ENCODE measurements at regions not wholly inside any gene's neighbourhood (a gene's known extent, or its start where the extent isn't known, plus 50 kb on each side); places are given as distances from the start of the nearest gene placed in this dataset.
"Not testable (repeated sequence)": the region's sequence is repeated elsewhere in the genome, so short reads cannot be mapped to it uniquely, and the experiment has no call there.

GRCh38 chr18:5709476-5710095, 165.8 kb upstream of the EPB41L3 start:
- Mint-ChIP-seq H3K27ac (no peak overlapping the region), H3K4me1 (ENCODE audit: low read depth) (no peaks in the 10 kb centered on the region), H3K36me3 (no peaks in the 10 kb centered on the region), H3K4me3 (no peak overlapping the region), H3K9me3 (no peaks in the 10 kb centered on the region), H3K27me3 (peaks cover 1% of the 10 kb centered on the region)
- no peak for DNase-seq
- intact Hi-C loops (cut with micrococcal nuclease), result no loop called here
- CTCF ChIA-PET, result no interaction called here
- POLR2A ChIA-PET, result no interaction called here

DNA sequence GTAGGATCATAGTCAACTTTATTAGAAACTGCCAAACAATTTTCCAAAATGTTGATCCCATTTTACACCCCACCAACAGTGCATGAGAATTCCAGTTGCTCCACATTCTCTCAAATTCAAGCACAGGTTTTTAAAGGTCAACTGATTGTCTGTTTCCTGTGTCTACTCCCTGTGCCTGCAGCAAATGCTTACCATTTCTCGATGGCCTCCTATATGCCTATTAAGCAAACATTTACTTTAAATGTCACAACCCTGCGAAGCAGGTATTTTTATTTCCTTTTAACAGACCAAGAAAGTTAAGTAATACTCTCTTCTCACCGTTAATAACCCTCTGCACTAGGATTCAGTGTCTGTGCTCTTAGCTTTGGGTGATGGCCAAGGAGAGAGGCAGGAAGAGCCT, 163.8 kb upstream of the EPB41L3 start:
- intact Hi-C loops (cut with micrococcal nuclease), result no loop called here
- H3K4me3 Mint-ChIP-seq, result no peak overlapping the region
- H3K27ac Mint-ChIP-seq, result no peak overlapping the region
- CTCF ChIA-PET, result no interaction called here
- H3K36me3 Mint-ChIP-seq, result no peaks in the 10 kb centered on the region
- no peaks in the 10 kb centered on the region for H3K9me3 Mint-ChIP-seq
- POLR2A ChIA-PET, result no interaction called here
- no peaks in the 10 kb centered on the region for H3K4me1 Mint-ChIP-seq (ENCODE audit: low read depth)
- H3K27me3 Mint-ChIP-seq, result peaks cover 3% of the 10 kb centered on the region
- no peak for DNase-seq

DNA sequence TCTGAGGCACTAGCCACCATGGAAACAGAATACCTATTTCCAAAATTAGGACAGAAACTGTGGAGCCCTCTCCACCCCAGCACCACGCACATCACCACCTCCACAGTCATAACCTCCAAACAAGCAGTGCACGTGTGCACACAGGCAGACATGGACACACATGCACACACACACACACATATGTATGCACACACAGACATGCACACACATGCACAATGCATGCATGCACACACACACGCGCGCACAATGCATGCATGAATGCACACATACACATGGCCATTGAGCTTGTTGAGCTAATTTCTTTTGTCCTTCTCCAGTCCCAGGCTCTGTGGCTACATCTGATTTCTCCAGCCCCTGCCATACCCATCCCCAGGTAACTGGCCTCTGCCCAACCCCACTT, 161.6 kb upstream of the EPB41L3 start:
- intact Hi-C loops (cut with micrococcal nuclease), result no loop called here
- no peaks in the 10 kb centered on the region for H3K4me1 Mint-ChIP-seq (ENCODE audit: low read depth)
- ChIA-PET POLR2A (no interaction called here), CTCF (no interaction called here)
- DNase-seq, result no peak
- H3K27ac Mint-ChIP-seq, result no peak overlapping the region
- H3K9me3 Mint-ChIP-seq, result no peaks in the 10 kb centered on the region
- H3K36me3 Mint-ChIP-seq, result no peaks in the 10 kb centered on the region
- no peak overlapping the region for H3K4me3 Mint-ChIP-seq
- H3K27me3 Mint-ChIP-seq, result peaks cover 3% of the 10 kb centered on the region

GRCh38 chr18:5704847-5705246, 161.1 kb upstream of the EPB41L3 start:
- no peak overlapping the region for H3K4me3 Mint-ChIP-seq
- no peak overlapping the region for H3K27ac Mint-ChIP-seq
- no peak for DNase-seq
- H3K9me3 Mint-ChIP-seq, result no peaks in the 10 kb centered on the region
- H3K27me3 Mint-ChIP-seq, result peaks cover 1% of the 10 kb centered on the region
- CTCF ChIA-PET, result no interaction called here
- no peaks in the 10 kb centered on the region for H3K4me1 Mint-ChIP-seq (ENCODE audit: low read depth)
- POLR2A ChIA-PET, result no interaction called here
- intact Hi-C loops (cut with micrococcal nuclease), result no loop called here
- H3K36me3 Mint-ChIP-seq, result no peaks in the 10 kb centered on the region

DNA sequence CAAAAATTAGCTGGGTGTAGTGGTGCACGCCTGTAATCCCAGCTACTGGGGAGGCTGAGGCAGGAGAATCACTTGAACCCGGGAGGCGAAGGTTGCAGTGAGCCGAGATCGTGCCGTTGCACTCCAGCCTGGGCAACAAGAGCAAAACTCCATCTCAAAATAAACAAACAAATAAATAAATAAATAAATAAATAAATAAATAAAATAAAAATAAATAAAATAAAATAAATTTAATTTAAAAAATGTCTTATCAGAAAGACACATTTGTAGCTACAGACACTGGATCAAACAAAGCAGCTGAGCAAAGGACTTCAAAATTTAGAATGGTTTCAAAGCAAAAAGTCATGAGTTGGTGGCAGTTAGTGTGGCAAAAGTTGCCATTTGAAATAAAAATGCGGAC, 158.2 kb upstream of the EPB41L3 start:
- H3K9me3 Mint-ChIP-seq; H3K27me3 Mint-ChIP-seq; H3K27ac Mint-ChIP-seq; POLR2A ChIA-PET; H3K36me3 Mint-ChIP-seq; intact Hi-C loops (cut with micrococcal nuclease); DNase-seq; H3K4me1 Mint-ChIP-seq (ENCODE audit: low read depth); CTCF ChIA-PET; H3K4me3 Mint-ChIP-seq: not testable (repeated sequence)

DNA sequence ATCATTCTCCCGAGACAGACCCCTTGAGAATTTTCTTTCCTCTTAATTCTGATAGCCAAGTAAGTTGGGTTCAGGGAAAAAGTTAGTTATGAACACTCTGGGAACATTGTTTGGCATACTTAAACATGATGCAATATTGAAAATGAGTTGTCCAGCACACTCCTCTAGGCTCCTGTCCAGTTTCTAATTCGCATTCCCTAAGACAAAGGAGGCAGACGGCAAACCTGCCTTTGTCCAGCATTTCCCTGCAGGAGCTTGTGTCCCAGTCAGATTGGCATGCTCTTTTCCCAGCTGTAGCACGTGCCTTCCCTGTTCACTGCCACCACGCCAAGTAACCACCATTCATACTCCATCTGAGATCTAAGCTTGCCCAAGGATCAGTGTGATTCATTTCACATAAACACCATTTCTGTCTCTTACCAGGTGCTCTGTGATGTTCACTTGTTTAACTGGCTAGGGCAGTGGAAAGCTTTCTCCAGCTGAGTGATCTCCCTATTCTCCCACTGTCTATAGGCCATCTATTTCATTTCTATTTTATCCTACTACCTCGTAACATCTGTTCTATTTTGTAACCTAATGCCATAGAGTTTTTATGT, 150.0 kb upstream of the EPB41L3 start:
- Mint-ChIP-seq H3K4me3 (no peak overlapping the region), H3K4me1 (ENCODE audit: low read depth) (no peaks in the 10 kb centered on the region), H3K36me3 (no peaks in the 10 kb centered on the region), H3K27me3 (peaks cover 5% of the 10 kb centered on the region), H3K27ac (no peak overlapping the region), H3K9me3 (peaks cover 12% of the 10 kb centered on the region)
- POLR2A ChIA-PET, result no interaction called here
- intact Hi-C loops (cut with micrococcal nuclease), result no loop called here
- CTCF ChIA-PET, result no interaction called here
- DNase-seq, result no peak

- ChIA-PET CTCF (no interaction called here), POLR2A (no interaction called here)
- Mint-ChIP-seq H3K27me3 (peaks cover 2% of the 10 kb centered on the region), H3K9me3 (no peaks in the 10 kb centered on the region), H3K4me1 (ENCODE audit: low read depth) (no peaks in the 10 kb centered on the region), H3K4me3 (no peak overlapping the region), H3K27ac (no peak overlapping the region), H3K36me3 (no peaks in the 10 kb centered on the region)
- DNase-seq, result no peak
- intact Hi-C loops (cut with micrococcal nuclease), result no loop called here
Measured at GRCh38 chr18:5678779-5679406, 135.1 kb upstream of the EPB41L3 start.

- Mint-ChIP-seq H3K27me3 (peaks cover 2% of the 10 kb centered on the region), H3K9me3 (no peaks in the 10 kb centered on the region), H3K27ac (no peak overlapping the region), H3K4me3 (no peak overlapping the region), H3K4me1 (ENCODE audit: low read depth) (no peaks in the 10 kb centered on the region), H3K36me3 (no peaks in the 10 kb centered on the region)
- intact Hi-C loops (cut with micrococcal nuclease), result no loop called here
- CTCF ChIA-PET, result no interaction called here
- POLR2A ChIA-PET, result no interaction called here
- DNase-seq, result no peak
Measured at GRCh38 chr18:5678278-5678677, 134.5 kb upstream of the EPB41L3 start.

- CTCF ChIA-PET, result interaction anchor here (0.6 kb wide), 1 partner anchor 19 kb away, joined by 3 read pairs; no protein-coding TSS in a partner anchor
- DNase-seq, result no peak
- intact Hi-C loops (cut with micrococcal nuclease), result no loop called here
- Mint-ChIP-seq H3K4me1 (ENCODE audit: low read depth) (no peaks in the 10 kb centered on the region), H3K36me3 (no peaks in the 10 kb centered on the region), H3K4me3 (no peak overlapping the region), H3K27ac (no peak overlapping the region), H3K27me3 (peaks cover 2% of the 10 kb centered on the region), H3K9me3 (no peaks in the 10 kb centered on the region)
- POLR2A ChIA-PET, result no interaction called here
Measured at GRCh38 chr18:5673616-5674015, 129.8 kb upstream of the EPB41L3 start.

DNA sequence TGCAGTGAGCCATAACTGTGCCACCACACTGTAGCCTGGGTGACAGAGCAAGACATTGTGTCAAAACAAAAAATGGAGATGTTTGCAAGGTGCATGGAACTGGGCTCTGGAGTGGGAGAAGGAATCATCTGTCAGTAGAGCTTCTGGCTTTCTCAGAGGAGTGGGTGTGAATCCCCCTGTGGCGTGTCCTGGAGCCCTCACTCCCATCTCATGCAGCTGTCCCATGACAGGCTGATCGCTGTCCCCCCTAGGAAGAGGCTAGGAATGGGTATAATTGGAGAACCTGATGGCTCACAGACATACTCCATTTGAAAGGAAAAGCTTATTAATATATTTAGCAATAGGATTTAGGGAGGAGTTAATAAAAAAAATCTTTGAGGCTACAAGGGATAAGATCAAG, 125.8 kb upstream of the EPB41L3 start:
- H3K4me1 Mint-ChIP-seq (ENCODE audit: low read depth), result no peaks in the 10 kb centered on the region
- H3K27me3 Mint-ChIP-seq, result no peaks in the 10 kb centered on the region
- POLR2A ChIA-PET, result no interaction called here
- H3K27ac Mint-ChIP-seq, result no peak overlapping the region
- intact Hi-C loops (cut with micrococcal nuclease), result no loop called here
- no peaks in the 10 kb centered on the region for H3K36me3 Mint-ChIP-seq
- H3K4me3 Mint-ChIP-seq, result no peak overlapping the region
- CTCF ChIA-PET, result no interaction called here
- H3K9me3 Mint-ChIP-seq, result no peaks in the 10 kb centered on the region
- DNase-seq, result no peak

DNA sequence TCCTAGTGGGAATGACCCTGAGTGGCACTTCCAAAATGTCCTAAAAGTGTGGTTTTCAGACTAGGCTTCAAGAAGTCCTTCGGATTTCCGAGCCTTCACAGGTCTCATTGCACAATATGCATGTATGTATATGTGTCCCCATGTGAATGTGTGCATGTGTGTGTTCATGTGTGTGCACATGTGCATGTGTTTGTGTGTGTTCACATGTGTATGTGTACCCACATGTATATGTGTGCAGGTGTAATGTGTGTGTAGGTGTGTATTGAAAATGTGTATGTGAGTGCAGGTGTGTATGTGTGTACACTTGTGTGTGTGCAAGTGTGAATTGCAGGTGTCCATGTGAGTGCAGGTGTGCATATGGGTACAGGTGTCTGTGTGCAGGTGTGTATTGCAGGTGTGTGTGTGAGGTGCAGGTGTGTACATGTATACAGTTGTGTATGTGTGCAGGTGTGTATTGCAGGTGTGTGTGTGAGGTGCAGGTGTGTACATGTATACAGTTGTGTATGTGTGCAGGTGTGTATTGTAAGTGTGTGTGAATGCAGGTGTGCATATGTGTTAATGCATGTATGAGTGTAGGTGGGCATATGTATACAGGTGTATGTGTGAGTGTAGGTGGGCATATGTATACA, 124.4 kb upstream of the EPB41L3 start:
- Mint-ChIP-seq H3K4me1 (ENCODE audit: low read depth) (no peaks in the 10 kb centered on the region), H3K27ac (no peak overlapping the region), H3K36me3 (no peaks in the 10 kb centered on the region), H3K9me3 (no peaks in the 10 kb centered on the region), H3K27me3 (no peaks in the 10 kb centered on the region), H3K4me3 (no peak overlapping the region)
- CTCF ChIA-PET, result no interaction called here
- POLR2A ChIA-PET, result no interaction called here
- DNase-seq, result no peak
- intact Hi-C loops (cut with micrococcal nuclease), result no loop called here

- Mint-ChIP-seq H3K4me3 (no peak overlapping the region), H3K27me3 (no peaks in the 10 kb centered on the region), H3K9me3 (no peaks in the 10 kb centered on the region), H3K27ac (no peak overlapping the region), H3K4me1 (ENCODE audit: low read depth) (no peaks in the 10 kb centered on the region), H3K36me3 (no peaks in the 10 kb centered on the region)
- CTCF ChIA-PET, result no interaction called here
- POLR2A ChIA-PET, result no interaction called here
- DNase-seq, result no peak
- intact Hi-C loops (cut with micrococcal nuclease), result no loop called here
Measured at GRCh38 chr18:5667356-5667755, 123.6 kb upstream of the EPB41L3 start.

DNA sequence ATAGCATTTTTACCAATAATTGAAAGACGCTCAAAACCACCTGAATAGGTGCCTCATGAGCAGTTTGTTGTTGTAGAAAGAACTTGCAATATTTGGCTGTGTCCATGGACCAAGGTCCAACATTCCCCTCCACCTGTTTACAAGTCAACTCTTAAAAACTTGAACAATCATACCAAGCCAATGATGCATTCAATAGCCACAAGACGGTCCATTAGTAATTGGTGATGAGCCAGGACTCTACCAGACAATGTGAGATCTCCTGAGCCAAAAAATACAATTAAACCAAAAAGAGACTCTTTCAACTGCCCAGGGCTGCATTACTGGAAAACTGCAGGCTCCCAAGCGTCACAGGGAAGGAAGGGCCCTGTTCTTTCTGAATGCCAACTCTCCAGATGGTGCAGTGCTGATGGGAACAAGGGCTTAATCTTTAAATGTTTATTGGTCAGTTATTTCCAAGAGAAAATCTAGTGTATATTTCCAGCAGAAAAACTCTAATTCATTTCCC, 118.8 kb upstream of the EPB41L3 start:
- H3K9me3 Mint-ChIP-seq, result no peaks in the 10 kb centered on the region
- CTCF ChIA-PET, result no interaction called here
- H3K27ac Mint-ChIP-seq, result no peak overlapping the region
- no peaks in the 10 kb centered on the region for H3K27me3 Mint-ChIP-seq
- H3K4me3 Mint-ChIP-seq, result no peak overlapping the region
- H3K4me1 Mint-ChIP-seq (ENCODE audit: low read depth), result no peaks in the 10 kb centered on the region
- POLR2A ChIA-PET, result no interaction called here
- no peak for DNase-seq
- H3K36me3 Mint-ChIP-seq, result no peaks in the 10 kb centered on the region
- intact Hi-C loops (cut with micrococcal nuclease), result no loop called here
